HG03045 (cell line): ENCODE measurements at regions not wholly inside any gene's neighbourhood (a gene's known extent, or its start where the extent isn't known, plus 50 kb on each side); places are given as distances from the start of the nearest gene placed in this dataset.

Experiments
- ATAC-seq: cut with Tn5 transposase; IDR thresholded peaks from one replicate; pipeline ENCODE4 v1.9.1; 2021; ENCODE audit warnings: mild to moderate bottlenecking, moderate library complexity; ENCODE audit not compliant: unreplicated experiment

- no peak for ATAC-seq
Observed at GRCh38 chr15:95269242-95270183, 1038.2 kb downstream of the MCTP2 start.

- no peak for ATAC-seq
Observed at GRCh38 chr15:95274101-95274500, 1042.7 kb downstream of the MCTP2 start.

GRCh38 chr15:95277266-95277665 is 1045.9 kb downstream of the MCTP2 start:
- ATAC-seq = no peak

- ATAC-seq = no peak
Observed at GRCh38 chr15:95278532-95279245, 1047.3 kb downstream of the MCTP2 start.

- no peak for ATAC-seq
Observed at GRCh38 chr15:95279277-95280019, 1048.1 kb downstream of the MCTP2 start.

- ATAC-seq = no peak
Observed at GRCh38 chr15:95280711-95281110, 1049.3 kb downstream of the MCTP2 start.

GRCh38 chr15:95281470-95281869 is 1049.0 kb upstream of the NR2F2 start:
- ATAC-seq = no peak

GRCh38 chr15:95284492-95284891 is 1046.0 kb upstream of the NR2F2 start:
- ATAC-seq = no peak

GRCh38 chr15:95284933-95285421 is 1045.5 kb upstream of the NR2F2 start:
- ATAC-seq = no peak

GRCh38 chr15:95286352-95286880 is 1044.1 kb upstream of the NR2F2 start:
- no peak for ATAC-seq

GRCh38 chr15:95287720-95288103 is 1042.8 kb upstream of the NR2F2 start:
- no peak for ATAC-seq

- no peak for ATAC-seq
Observed at GRCh38 chr15:95288626-95289025, 1041.9 kb upstream of the NR2F2 start.

GRCh38 chr15:95290176-95290974 is 1040.1 kb upstream of the NR2F2 start:
- no peak for ATAC-seq

- ATAC-seq = no peak
Observed at GRCh38 chr15:95291898-95292472, 1038.5 kb upstream of the NR2F2 start.

GRCh38 chr15:95292785-95293450 is 1037.6 kb upstream of the NR2F2 start:
- no peak for ATAC-seq

GRCh38 chr15:95293456-95294031 is 1037.0 kb upstream of the NR2F2 start:
- ATAC-seq = no peak

- ATAC-seq = no peak
Observed at GRCh38 chr15:95295363-95295762, 1035.1 kb upstream of the NR2F2 start.

- ATAC-seq = no peak
Observed at GRCh38 chr15:95295896-95296625, 1034.4 kb upstream of the NR2F2 start.
